MCF 10A (cell line): ENCODE measurements at regions not wholly inside any gene's neighbourhood (a gene's known extent, or its start where the extent isn't known, plus 50 kb on each side); places are given as distances from the start of the nearest gene placed in this dataset.
A peak's percentile ranks its signal among the peaks of the same experiment; 100 is the strongest.

Experiments used
- BruUV-seq: library from RNA; stranded (reverse); fragments of 400-500 nt; replicated peaks from 2 replicates; lab custom pipeline; 2021; lab: Mats Ljungman, UMichigan
- CTCF ChIA-PET: fragments of 300-600 bp; sonication (Branson Sonifier 250); formaldehyde crosslinking; extraction: SDS; loops from one replicate; lab custom pipeline; 2021; ENCODE audit warnings: antibody characterized with exemption, inconsistent platforms; lab: Yijun Ruan, JAX
- POLR2A ChIA-PET: fragments of 300-600, 350-650 bp; sonication (Branson Sonifier 250); formaldehyde crosslinking; extraction: SDS; loops from one replicate; lab custom pipeline; 2020; ENCODE audit warnings: antibody characterized with exemption, inconsistent platforms; lab: Yijun Ruan, JAX
- DNase-seq: peaks from one replicate; pipeline ENCODE4 v3.0.0-alpha.2; 2018; ENCODE audit not compliant: unreplicated experiment
- H3K27ac Mint-ChIP-seq: one replicate; pipeline ENCODE4 v1.8.0; 2022; ENCODE audit warnings: mild to moderate bottlenecking, low read depth, mixed read lengths; ENCODE audit not compliant: unreplicated experiment
- H3K27me3 Mint-ChIP-seq: one replicate; pipeline ENCODE4 v1.8.0; 2022; ENCODE audit warnings: mixed read lengths; ENCODE audit not compliant: insufficient read depth, unreplicated experiment
- H3K36me3 Mint-ChIP-seq: one replicate; pipeline ENCODE4 v1.8.0; 2022; ENCODE audit warnings: mild to moderate bottlenecking, moderate library complexity, mixed read lengths; ENCODE audit not compliant: insufficient read depth, unreplicated experiment
- H3K4me1 Mint-ChIP-seq: one replicate; pipeline ENCODE4 v1.8.0; 2022; ENCODE audit warnings: mixed read lengths; ENCODE audit not compliant: insufficient read depth, unreplicated experiment
- H3K4me3 Mint-ChIP-seq: one replicate; pipeline ENCODE4 v1.8.0; 2022; ENCODE audit warnings: mild to moderate bottlenecking, moderate library complexity, mixed read lengths; ENCODE audit not compliant: unreplicated experiment
- H3K9me3 Mint-ChIP-seq: one replicate; pipeline ENCODE4 v1.8.0; 2022; ENCODE audit warnings: mixed read lengths; ENCODE audit not compliant: unreplicated experiment
- CTCF ChIP-seq: fragments of 200-600 bp; IDR thresholded peaks from one replicate; pipeline ENCODE4 v1.8.0; 2022; ENCODE audit warnings: antibody characterized with exemption, mild to moderate bottlenecking; ENCODE audit not compliant: unreplicated experiment
- intact Hi-C: fragments of 100-400 bp; cut with micrococcal nuclease; formaldehyde crosslinking; loops from 2 replicates; pipeline ENCODE4 v1.14.1; 2022

GRCh38 chr9:118510711-118511110 lies 806.5 kb downstream of the TLR4 start:
- POLR2A ChIA-PET, result interaction anchor here (0.6 kb wide), 1 partner anchor 613 kb away, joined by 4 read pairs; no protein-coding TSS in a partner anchor

GRCh38 chr9:118515947-118516346 lies 811.7 kb downstream of the TLR4 start:
- no peak for DNase-seq
- Mint-ChIP-seq H3K4me3 (no peak overlapping the region), H3K27me3 (no peaks in the 10 kb centered on the region), H3K9me3 (no peaks in the 10 kb centered on the region), H3K4me1 (no peaks in the 10 kb centered on the region), H3K27ac (no peak overlapping the region), H3K36me3 (no peaks in the 10 kb centered on the region)
- intact Hi-C loops, result no loop called here
- no peak for TF ChIP-seq CTCF
- no TSS peak for BruUV-seq
- POLR2A ChIA-PET, result interaction anchor here (0.5 to 0.6 kb wide), 2 partner anchors 122 to 123 kb away, joined by 3 to 4 read pairs; no protein-coding TSS in a partner anchor
- CTCF ChIA-PET, result interaction anchor here (0.6 to 1.2 kb wide), 3 partner anchors 12 to 547 kb away, joined by 3 to 5 read pairs (median 5); no protein-coding TSS in a partner anchor

More at GRCh38 chr9:118510711-118511110, 806.5 kb downstream of the TLR4 start:
- H3K27ac Mint-ChIP-seq, result no peak overlapping the region
- TF ChIP-seq CTCF, result no peak
- intact Hi-C loops, result no loop called here
- no TSS peak for BruUV-seq
- H3K36me3 Mint-ChIP-seq, result no peaks in the 10 kb centered on the region
- H3K9me3 Mint-ChIP-seq, result peaks cover 3% of the 10 kb centered on the region
- no peak overlapping the region for H3K4me3 Mint-ChIP-seq
- H3K4me1 Mint-ChIP-seq, result no peaks in the 10 kb centered on the region
- CTCF ChIA-PET, result no interaction called here
- H3K27me3 Mint-ChIP-seq, result no peaks in the 10 kb centered on the region
- DNase-seq, result no peak

GRCh38 chr9:118521261-118521660 lies 817.1 kb downstream of the TLR4 start:
- no peaks in the 10 kb centered on the region for H3K36me3 Mint-ChIP-seq
- no peaks in the 10 kb centered on the region for H3K9me3 Mint-ChIP-seq
- intact Hi-C loops, result loop anchor here (5.0 to 10.0 kb wide), 3 partner anchors 76 to 1444 kb away; no protein-coding TSS in a partner anchor
- no peak overlapping the region for H3K27ac Mint-ChIP-seq
- no peak for TF ChIP-seq CTCF
- DNase-seq, result no peak
- no peaks in the 10 kb centered on the region for H3K27me3 Mint-ChIP-seq
- no TSS peak for BruUV-seq
- ChIA-PET CTCF (no interaction called here), POLR2A (no interaction called here)
- H3K4me3 Mint-ChIP-seq, result no peak overlapping the region
- H3K4me1 Mint-ChIP-seq, result no peaks in the 10 kb centered on the region

GRCh38 chr9:118522093-118523028 lies 818.2 kb downstream of the TLR4 start:
- TF ChIP-seq CTCF, result peak; percentile 77
- no TSS peak for BruUV-seq
- H3K9me3 Mint-ChIP-seq, result no peaks in the 10 kb centered on the region
- H3K4me1 Mint-ChIP-seq, result no peaks in the 10 kb centered on the region
- intact Hi-C loops, result loop anchor here (1.0 to 10.0 kb wide), 6 partner anchors 75 to 1827 kb away; no protein-coding TSS in a partner anchor
- DNase-seq, result peak; percentile 73
- no peaks in the 10 kb centered on the region for H3K27me3 Mint-ChIP-seq
- ChIA-PET POLR2A (no interaction called here), CTCF (interaction anchor here (0.6 to 1.1 kb wide), 8 partner anchors 10 to 1826 kb away, joined by 3 to 5 read pairs (median 3); no protein-coding TSS in a partner anchor)
- no peaks in the 10 kb centered on the region for H3K36me3 Mint-ChIP-seq
- no peak overlapping the region for H3K27ac Mint-ChIP-seq
- no peak overlapping the region for H3K4me3 Mint-ChIP-seq
